ENCODE measurements at regions not wholly inside any gene's neighbourhood (a gene's known extent, or its start where the extent isn't known, plus 50 kb on each side); places are given as distances from the start of the nearest gene placed in this dataset.

DNA sequence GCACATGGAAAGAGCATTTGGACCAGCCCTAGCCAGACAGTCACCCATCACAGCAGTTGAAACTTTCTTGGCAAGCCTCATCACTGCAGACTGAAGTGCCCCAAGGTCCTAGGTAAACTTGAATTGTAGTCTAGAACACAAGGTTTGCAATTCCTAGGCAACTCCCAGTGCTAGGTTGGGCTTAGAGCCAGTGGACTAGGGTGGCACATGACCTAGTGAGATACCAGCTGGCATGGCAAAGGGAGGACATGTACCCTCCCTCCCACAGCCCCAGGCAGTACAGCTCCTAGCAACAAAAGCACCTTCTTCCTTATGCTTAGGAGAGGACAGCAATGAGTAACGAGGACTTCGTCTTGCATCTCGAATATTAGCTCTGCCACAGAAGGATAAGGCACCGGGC is 889.5 kb downstream of the JRKL start:
- DNase-seq (ENCODE audit: low spot score), result no peak

GRCh38 chr11:97280347-97280746 is 890.5 kb downstream of the JRKL start:
- no peak for DNase-seq (ENCODE audit: low spot score)

DNA sequence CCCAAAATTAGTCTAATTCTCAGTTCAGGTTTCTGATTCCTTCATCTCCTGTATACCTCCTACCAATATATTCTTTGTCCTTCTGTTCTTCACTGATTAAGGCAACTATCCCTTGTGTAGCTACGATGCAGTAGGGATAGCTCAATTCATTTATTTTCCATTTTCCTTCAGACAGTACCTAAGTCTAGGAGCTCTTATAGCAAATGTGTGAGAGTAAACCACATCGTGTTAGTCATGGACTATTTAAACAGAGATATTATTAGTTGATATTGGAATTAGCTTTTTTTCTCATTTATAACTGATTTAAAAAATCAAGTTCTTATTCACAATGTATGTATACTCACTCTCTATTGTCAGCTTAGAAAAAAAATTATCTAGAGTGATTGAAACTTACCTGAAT is 900.0 kb downstream of the JRKL start:
- DNase-seq (ENCODE audit: low spot score), result no peak

DNA sequence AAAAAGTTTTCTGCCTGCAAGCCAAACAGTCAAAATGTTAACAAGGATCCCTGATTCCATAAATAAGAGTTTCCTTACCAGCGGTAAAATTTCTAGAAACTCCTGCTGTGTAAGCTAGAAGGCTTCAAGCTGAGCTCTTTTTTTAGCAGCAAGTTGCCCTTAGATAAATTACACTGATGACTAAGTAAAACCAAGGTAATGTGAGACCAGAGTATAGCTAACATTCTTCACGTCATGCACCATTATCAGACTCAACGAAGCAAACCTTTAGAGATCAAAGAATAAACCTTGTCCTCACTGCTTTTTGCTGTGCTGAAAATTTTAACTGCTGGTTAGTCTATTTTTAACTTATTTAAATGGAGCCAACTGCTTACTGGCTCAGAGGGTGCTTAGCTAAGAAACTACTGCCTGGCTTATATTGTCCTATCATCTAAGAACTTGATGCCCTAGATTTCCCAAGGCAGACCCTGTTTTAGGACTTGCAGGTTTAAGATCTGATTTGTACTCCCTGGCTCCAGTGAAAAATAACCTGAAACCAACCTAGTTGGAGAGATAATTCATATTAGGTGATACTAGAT is 900.7 kb downstream of the JRKL start:
- no peak for DNase-seq (ENCODE audit: low spot score)

DNA sequence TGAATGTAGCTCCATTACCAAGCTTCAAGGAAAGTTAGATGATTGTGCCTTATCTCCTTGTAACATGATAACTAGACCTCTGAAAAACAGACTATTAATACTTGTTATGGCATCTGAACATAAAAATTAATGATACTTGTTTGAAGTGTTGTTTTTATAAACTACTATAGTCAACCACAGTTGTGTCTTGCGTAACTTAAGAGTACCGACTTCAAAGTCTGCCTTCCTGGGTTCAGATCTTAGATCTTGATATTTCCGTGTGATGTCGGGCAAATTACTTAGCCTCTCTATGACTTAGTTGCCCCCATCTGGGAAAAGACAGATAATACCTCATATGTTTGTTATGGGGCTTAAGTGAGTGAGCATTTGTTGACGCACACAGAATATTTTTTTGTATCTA is 906.5 kb downstream of the JRKL start:
- DNase-seq (ENCODE audit: low spot score), result no peak

GRCh38 chr11:97309291-97309690 is 919.5 kb downstream of the JRKL start:
- DNase-seq (ENCODE audit: low spot score), result no peak

DNA sequence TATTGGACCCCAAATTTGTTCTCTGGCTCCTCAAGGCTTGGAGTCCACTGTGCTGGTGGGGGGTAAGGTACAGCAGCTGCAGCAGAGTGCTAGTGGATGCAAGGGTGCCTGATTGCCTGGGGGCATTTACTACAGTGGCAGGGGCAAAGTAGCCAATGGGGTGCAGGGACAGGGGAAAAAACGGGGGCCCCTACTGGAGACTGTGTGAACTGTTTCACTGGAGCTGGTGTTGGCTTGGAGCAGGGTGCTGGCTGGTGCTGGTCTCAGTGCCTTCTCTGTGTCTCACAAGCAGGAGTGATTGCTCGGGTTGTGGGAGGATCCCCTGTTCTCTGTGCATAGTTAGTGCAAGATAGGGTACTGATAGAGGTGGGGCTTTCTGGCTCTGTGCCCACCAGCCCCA is 935.9 kb downstream of the JRKL start:
- no peak for DNase-seq (ENCODE audit: low spot score)

GRCh38 chr11:97332271-97332670 is 942.5 kb downstream of the JRKL start:
- DNase-seq (ENCODE audit: low spot score), result no peak

DNA sequence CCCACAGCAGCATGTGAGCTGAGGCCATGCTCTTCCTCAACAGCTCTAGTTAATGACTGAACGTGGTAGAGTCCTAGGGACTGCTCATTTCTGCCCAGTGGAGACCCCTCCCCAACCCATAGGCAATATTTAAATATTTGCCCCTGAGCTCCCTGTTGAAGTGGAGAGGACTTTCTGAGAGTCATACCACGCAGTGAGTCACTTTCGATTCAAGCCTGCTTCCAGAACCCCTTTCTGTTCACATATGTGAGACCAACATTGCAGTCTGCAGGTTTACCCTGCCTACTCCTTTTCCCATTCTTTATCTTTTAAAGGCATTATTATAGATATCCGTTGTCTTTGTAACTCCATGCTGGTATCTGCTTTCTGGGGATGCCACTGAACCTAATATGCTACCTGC is 946.3 kb downstream of the JRKL start:
- DNase-seq (ENCODE audit: low spot score), result no peak

- DNase-seq (ENCODE audit: low spot score), result peak; percentile 34
Observed at GRCh38 chr11:97345032-97345431, 955.2 kb downstream of the JRKL start.

GRCh38 chr11:97349201-97349600 is 959.4 kb downstream of the JRKL start:
- DNase-seq (ENCODE audit: low spot score), result no peak

GRCh38 chr11:97351939-97352338 is 962.1 kb downstream of the JRKL start:
- no peak for DNase-seq (ENCODE audit: low spot score)

DNA sequence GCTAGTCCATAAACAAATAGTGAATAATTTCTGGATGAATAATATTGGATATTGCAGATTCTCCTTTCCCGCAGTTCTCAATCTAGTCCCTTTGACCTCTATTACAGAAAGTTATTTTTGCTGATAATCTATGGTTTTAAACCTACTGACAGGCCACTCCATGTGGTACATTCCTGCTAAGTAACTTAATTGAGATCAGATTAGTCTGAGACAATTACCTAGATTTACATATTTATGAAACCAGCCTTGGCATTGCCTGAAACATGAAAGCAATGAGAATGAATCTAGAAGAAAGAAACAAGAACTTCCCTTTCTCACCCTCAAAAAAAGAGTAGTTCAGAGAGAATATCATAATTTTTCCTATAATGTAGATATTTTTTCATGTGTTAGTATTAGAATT is 964.2 kb downstream of the JRKL start:
- no peak for DNase-seq (ENCODE audit: low spot score)

GRCh38 chr11:97354576-97354975 is 964.8 kb downstream of the JRKL start:
- no peak for DNase-seq (ENCODE audit: low spot score)

GRCh38 chr11:97355230-97355629 is 965.4 kb downstream of the JRKL start:
- no peak for DNase-seq (ENCODE audit: low spot score)

DNA sequence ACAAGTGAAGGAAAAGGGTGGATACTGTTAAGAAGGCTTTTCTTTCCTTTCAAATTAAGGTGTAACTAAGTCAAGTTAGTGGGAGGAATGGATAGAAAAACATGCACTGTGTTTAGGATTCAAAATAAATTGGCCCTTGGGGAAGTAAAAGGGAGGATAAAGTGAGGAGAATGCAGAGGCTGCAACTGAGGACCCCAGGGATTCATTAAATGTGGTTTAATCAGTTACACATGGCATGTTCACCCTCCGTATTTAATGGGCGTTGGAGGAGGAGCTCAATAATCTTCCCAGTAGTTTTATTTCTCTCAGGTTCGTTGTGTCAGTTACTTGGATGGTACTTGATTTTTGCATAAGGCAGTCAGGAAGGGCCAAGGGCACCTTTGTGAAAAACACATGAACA is 966.3 kb downstream of the JRKL start:
- no peak for DNase-seq (ENCODE audit: low spot score)

- no peak for DNase-seq (ENCODE audit: low spot score)
Observed at GRCh38 chr11:97359016-97359415, 969.2 kb downstream of the JRKL start.

GRCh38 chr11:97361812-97362378 is 972.1 kb downstream of the JRKL start:
- no peak for DNase-seq (ENCODE audit: low spot score)

DNA sequence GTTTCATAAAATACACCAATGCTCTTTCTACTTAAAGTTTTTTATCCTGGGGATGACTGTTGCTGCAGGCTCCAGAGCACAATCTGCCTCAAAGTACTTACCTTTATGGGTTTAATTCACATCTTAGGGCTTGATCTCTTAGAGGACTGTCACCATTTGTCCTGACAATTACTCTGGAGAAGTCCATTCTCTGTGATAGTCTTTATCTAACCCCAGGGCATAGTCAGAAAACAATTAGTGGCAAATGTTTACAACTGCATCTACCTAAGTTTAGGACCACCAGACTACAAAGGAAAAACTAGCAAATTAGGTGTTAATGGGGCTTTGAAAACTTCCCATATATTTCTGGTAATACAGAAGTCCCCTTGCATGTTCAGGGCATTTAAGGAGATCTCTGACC is 973.5 kb downstream of the JRKL start:
- DNase-seq (ENCODE audit: low spot score), result no peak

GRCh38 chr11:97364047-97364446 is 974.2 kb downstream of the JRKL start:
- DNase-seq (ENCODE audit: low spot score), result no peak

- DNase-seq (ENCODE audit: low spot score), result no peak
Observed at GRCh38 chr11:97367406-97368083, 977.7 kb downstream of the JRKL start.

DNA sequence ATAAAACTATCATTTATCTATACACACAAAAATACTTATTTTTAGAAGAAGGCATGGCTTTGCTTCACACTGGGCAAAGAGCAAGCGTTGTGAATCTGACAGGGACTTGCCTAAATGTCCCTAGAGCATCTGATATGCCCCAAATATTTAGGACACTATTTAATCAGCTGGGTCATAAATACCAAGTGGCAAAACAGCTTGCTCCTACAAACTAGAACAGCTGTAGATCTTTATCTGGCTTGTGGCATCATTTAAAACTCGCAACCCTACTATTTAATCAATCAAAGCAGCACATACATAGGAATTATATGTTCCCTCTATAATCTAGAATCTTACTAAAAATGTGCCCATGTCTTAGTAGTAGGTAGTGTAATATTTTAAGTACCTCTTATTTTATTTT is 999.5 kb downstream of the JRKL start:
- DNase-seq (ENCODE audit: low spot score), result no peak

DNA sequence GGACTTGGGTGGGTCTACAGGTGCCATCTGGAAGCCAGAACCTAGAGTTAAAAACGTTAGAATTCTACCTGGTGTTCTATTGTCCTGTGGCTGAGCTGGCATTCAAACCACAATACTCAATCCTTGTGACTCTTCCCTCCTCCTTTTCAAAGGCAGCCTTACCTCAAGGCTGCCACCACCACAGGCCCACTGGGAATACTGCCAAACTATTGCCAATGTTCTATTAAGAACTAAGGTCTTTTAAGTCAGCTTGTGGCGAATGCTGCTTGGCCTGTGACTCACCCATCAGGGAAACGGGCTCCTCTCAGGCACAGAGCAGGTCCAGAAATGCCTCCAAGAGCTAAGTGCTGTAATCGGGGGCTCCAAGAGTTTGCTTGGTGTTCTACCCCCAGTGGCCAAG is 1008.4 kb downstream of the JRKL start:
- no peak for DNase-seq (ENCODE audit: low spot score)

DNA sequence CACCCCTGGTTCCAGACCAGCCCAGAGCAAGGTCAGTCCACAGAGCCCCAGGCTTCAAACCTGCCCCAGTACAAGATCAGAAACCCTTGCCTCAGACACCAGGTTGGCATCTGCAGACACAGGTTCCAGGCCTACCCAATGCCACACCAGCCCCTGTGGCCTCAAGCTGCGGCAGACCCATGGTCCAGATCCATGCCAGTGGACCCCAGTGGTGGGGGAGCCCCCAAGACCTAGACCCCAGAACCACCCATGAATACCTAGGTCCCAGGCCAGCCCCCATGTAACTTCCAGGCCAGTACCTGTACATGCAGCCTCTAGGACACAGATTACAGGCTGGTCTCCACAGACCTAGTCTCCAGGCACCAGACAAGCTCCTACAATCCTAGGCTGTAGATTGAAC is 1019.3 kb downstream of the JRKL start:
- no peak for DNase-seq (ENCODE audit: low spot score)

Measured in SK-N-DZ (cell line).